ENCODE measurements at regions not wholly inside any gene's neighbourhood (a gene's known extent, or its start where the extent isn't known, plus 50 kb on each side); places are given as distances from the start of the nearest gene placed in this dataset.
A peak's percentile ranks its signal among the peaks of the same experiment; 100 is the strongest.

DNA sequence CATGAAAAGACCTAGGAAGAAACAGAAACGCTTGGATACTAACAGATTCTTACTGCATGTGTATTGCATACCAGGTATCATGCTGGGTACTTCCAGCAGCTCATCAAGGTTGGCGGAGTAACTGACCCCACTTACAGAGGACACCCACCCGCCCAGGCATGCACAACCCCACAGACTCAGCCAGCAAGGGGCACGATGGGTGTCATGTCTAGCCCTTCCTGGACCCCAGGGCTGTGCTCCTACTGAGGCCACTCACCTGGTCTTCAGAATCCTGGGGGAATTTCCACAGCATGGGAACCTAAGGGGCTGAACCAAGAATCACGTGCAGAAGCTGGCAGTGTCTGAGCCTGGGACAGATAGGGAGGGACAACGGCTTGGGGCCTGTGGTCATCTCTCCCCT, 134.1 kb upstream of the ZNF32 start:
- FAIRE-seq (no peak), DNase-seq (ENCODE audit: insufficient read length, low spot score) (no peak)

DNA sequence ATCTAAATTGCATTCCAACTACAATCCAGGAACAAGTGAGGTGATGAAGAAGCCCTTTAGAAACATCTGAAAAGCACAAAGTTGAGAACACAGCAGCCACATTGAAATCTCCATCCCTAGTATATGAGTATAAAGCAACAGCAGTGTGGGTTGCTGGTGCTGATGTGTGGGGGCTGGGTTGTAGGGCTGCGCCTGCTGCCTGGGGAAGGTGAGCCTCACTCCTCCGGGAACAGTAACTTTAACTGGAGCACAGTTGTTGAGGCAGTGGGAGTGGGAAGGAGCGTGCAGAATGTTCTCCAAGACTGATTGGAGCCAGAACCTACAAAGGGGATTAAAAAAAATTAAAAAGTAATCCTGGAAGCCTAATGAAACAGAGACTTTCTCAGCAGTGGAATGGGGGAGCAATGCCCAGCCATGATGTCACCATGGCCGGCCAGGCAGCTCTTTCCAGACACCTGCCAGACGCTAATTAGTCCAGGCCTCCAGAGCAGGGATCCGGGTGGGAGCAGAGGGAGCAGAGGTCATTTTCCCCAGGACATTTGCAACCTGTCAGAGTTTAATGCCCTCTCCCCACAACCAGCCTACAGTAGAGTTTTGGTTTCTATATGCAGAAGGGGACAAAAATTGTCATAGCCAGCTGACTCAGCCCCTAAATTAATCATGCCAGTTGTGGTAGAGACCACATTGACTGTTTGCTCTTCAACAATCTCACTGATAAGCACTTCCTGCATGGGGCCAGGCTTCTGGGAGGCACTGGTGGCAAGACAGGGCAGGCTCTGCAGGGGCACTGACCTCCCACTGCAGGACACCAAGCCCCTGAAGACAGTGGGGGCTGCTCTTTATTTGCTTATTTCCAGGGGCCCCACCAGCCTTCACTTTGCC, 133.0 kb upstream of the ZNF32 start:
- FAIRE-seq = peak; percentile 13
- peak; percentile 44 for DNase-seq (ENCODE audit: insufficient read length, low spot score)

DNA sequence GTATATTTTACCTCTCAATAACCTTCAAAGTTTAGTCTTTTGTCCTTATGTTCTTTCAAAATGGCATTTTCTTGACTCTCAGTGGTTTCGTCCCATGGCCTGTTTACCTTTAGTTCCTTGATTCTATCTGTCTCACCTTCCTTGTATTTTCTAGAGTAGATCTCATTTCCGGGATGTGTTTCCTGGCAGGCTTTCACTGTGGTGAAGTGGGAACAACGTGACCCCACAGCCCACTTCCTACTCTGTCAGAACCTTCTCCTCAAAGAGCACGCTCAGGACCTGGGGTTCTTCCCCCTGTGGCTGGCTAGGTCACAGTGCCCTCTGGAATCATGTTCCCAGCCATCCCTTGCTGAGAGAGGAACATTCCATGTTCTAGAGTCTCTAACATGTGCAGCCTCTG, 129.9 kb upstream of the ZNF32 start:
- DNase-seq (ENCODE audit: insufficient read length, low spot score) (no peak), FAIRE-seq (no peak)

DNA sequence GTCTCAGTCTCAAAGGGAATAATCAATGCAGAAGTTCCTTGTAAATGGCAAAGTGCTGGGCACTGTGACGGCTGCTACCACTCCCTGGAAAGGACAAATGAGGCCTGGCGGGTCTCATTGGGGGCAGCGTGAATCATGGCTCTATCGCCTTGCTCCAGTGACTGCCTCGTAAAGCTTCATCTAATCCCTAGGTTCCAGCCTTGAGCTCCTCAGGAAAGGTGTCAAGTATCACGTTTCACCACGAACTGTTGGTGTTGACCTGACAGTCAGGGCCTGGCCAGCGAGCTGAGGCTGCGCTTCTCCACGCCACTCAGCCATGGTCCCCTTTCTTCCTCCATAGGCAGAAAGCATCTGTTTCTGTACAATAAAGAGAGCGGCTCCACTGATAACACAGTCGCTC, 126.7 kb upstream of the ZNF32 start:
- FAIRE-seq (no peak), DNase-seq (ENCODE audit: insufficient read length, low spot score) (no peak)

DNA sequence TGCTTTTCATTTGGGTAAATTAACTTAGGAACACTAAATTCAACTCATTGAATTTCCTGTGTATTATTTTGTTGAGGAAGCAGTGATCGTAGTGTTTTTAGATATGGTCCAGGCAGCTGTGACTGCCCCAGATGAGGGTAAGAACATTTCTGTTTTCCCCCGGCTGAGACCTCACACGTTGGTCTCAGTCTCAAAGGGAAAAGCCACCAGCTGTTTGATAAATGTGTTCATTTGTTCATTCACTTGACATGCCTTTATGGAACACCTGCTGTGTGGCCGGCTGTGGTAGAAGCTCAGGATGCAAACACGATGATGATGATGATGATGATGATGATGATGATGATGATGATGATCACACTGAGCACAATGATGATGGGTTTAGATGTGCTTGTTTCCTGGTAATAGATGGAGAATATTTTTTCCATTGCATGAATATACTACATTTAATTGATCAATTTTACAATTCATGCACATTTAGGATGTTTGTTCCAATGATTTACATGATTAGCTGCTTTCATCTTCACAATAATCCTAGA, 125.6 kb upstream of the ZNF32 start:
- DNase-seq (ENCODE audit: insufficient read length, low spot score) (no peak), FAIRE-seq (no peak)

DNA sequence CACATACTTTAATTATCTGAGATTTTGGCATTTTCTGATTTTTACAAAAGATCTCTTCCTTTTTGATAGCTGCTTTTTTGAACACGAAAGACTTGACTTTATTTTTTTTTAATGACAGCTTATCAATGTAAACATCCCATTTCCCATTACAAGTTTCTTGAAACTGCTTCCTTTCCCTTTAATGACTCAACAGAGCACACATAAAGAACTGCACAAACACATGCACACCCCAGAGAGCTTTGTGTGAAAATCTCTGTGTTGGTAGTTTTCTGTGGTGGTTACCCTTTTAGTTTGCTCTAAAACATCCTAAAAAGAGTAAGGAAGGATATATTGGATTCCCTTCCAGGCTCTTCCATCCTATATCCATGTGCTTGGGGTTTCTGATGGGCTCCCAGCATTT, 125.1 kb upstream of the ZNF32 start:
- no peak for FAIRE-seq
- DNase-seq (ENCODE audit: insufficient read length, low spot score) = no peak

DNA sequence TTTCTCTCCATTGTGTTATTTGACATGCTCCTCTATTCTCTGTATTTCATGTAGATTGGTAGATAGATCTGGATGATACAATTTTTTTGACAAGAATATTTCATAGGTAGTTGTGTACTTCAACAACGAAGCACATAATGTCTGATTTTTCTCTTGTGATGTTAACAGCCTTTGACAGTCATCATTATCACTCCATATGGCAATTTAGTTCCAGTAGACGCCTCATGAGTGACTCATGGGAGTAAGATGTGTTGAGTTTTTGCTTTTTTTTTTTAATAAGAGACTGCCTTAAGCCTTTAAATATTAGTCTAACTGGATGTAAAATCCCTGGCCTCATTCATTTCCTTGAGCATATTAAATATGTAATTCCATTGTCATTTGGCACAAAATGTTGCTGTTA, 123.5 kb upstream of the ZNF32 start:
- FAIRE-seq (no peak), DNase-seq (ENCODE audit: insufficient read length, low spot score) (no peak)

DNA sequence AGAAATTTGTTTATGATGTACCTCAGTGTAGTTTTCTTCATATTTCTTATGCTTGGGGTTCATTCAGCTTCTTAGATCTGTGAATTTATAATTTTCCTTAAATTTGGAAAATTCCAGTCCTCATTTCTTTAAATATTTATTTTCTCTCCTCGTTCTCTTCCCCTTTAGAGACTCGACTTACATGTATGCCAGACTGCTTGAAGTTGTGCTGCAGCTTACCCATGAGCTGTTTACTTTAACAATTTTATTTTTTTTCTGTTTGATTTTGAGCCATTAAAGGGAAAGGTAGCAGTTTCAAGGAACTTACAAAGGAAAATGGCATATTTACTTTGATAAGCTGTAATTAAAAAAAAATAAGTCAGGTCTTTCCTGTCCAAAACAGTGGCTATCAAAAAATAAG, 123.0 kb upstream of the ZNF32 start:
- DNase-seq (ENCODE audit: insufficient read length, low spot score) (no peak), FAIRE-seq (no peak)

DNA sequence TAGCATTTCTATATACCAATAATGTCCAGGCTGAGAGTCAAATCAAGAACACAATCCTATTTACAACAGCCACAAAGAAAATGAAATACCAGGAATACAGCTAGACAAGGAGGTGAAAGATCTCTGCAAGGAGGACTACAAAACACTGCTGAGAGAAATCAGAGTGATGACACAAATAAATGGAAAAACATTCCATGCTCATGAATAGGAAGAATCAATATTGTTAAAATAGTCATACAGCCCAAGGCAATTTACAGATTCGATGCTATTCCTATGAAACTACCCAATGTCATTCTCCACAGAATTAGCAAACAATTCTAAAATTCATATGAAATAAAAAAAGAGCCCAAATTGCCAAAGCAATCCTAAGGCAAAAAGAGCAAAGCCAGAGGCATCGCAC, 116.8 kb upstream of the ZNF32 start:
- FAIRE-seq (no peak), DNase-seq (ENCODE audit: insufficient read length, low spot score) (no peak)

DNA sequence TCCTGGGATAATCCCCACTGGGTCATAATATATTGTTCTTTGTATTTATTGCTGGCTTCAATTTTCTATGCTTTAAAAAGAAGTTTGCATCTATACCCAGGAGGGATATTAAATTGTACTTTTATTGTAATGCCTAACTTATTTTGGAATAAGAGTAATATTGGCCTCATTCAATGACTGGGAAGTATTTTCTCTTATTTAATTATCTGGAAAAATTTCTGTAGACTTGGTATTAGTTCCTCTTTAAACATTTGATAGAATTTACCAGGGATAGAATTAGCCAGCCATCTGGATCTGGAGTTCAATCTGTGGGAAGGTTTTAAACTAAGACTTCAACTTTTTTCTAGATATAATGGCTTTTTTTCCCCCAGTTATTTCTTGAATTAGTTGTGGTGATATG, 115.2 kb upstream of the ZNF32 start:
- no peak for FAIRE-seq
- no peak for DNase-seq (ENCODE audit: insufficient read length, low spot score)

DNA sequence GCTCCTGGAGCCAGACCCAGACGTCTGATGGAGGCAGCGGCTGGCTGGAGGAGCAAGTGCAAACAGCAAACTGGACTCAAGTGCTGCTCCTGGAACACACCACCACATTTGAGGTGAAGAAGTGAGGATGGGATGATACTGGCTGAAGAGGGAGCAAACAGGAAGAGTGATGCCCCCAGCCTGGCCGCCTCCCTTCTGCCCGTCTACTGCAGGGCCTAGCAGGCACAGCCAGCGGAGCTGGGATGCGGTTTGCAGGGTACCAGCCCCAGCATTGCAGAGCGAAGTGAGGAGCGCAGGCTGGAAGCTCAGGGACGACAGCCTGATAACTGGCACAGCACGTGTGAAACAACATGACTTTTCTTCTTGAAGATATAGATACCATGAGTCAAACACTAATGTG, 111.8 kb upstream of the ZNF32 start:
- FAIRE-seq (no peak), DNase-seq (ENCODE audit: insufficient read length, low spot score) (no peak)

DNA sequence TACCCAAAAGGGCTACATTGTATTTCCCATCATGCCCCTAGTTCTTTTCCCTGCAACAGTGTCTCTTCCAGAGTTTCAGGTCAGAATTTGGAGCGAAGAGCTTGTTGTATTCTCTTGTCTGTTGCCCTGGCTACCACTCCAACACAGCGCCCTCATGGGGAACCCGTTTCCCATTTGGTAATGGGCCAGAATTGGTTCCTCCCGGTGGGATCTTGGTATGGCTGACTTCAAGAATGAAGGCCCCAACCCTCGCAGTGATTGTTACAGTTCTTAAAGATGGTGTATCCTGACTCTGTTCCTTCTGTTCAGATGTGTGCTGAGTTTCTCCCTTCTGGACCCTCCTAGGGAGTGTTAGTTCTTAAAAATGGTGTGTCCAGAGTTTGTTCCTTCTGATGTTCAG, 110.5 kb upstream of the ZNF32 start:
- FAIRE-seq (no peak), DNase-seq (ENCODE audit: insufficient read length, low spot score) (no peak)

DNA sequence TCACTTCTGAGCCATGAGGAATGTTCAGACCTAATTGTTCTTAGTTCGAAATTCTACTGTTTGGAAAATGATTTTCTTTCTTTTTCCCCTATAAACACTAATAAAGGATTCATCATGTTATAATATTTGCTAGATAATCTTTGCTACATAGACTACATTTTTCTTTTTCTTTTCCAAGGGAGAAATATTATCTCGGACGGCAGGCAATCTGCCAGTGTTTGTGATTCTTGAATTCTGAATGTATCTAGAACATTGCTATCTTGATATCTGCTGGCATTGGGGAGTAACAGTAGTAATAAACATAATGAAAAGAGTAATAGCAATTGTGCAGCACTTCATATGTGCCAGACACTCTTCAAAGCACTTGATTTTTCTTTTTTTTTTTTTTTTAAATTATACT, 107.7 kb upstream of the ZNF32 start:
- DNase-seq (ENCODE audit: insufficient read length, low spot score) (no peak), FAIRE-seq (no peak)

DNA sequence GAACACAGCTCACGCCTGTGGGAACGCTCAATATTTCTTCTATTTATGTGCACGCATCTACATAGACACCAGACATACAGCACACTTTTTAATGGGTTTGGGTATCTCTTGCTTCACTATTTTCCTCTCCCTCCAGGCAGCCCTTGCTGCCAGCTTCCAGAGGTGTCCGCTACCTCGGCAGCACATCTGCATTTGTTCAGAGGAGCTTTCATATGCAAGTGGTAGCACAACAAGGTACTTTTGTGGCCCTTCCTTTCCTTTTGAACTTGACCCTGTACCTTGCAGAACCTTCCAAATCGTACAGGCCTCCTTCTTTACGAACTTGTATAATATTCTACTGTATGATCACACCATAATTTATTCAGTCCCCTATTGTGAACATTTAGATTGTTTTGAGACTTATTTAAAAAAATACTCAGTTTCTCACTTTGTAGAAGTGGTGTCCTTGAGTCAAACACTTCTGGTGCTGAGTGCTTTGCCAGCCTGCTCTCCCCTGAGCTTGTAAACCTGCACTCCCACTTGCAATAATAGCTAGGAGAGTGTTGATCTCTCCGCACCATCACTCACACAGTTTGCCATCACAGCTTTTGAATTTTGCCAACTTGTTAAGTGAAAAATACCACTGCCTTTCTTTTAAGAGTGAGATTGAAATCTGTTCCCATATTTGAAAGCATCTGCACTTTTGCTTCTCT, 106.0 kb upstream of the ZNF32 start:
- no peak for FAIRE-seq
- DNase-seq (ENCODE audit: insufficient read length, low spot score) = no peak

DNA sequence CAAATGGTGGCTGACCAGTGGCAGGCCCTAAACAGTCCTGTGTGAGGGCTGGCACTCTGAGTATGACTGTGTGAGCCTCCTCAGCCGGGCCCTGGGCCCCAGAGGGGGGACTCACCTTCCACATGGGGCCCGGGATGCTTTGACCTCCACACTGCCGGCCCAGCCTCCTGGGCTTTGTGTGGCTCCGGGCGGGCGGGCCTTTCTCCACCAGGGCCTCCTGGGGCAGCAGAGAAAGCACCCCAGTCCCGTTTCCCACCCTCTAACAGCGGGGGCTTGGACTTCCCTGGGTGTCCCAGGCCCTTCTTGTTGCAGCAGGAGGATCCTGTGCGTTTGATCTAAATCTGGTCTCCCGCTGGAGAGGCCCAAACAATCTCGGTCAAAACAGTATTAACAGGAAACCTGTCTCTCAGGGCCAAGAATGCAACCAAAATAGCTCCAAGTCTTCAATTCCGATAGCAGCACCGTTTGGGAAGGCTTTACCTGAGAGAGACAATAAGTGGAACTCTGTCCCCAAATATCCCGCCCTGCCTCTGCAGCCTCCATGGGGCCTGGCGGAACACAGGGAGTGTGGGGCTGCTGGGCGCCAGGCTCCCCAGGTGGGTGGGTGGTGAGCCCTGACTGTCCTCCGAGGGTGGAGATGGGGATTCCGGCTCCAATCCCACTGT, 104.8 kb upstream of the ZNF32 start:
- no peak for DNase-seq (ENCODE audit: insufficient read length, low spot score)
- FAIRE-seq = no peak

DNA sequence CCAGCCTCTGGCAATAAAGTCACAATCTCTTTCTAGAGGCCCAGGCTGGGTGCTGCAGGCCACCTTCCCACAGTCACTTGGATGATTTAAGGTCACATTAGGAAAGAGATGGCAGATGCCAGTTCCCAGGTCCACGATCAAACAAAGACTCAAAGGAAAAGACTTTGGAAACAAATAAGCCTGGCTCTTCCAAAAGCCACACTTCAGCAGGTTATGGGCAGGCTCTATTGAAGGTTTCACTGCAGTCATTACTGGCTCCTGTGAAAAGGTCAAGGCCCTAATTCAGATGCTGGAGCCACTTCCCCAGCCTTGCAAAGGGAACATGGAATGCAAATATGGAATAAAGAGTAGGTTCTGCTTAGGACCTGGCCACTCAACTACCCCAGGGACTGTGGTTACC, 104.0 kb upstream of the ZNF32 start:
- no peak for DNase-seq (ENCODE audit: insufficient read length, low spot score)

DNA sequence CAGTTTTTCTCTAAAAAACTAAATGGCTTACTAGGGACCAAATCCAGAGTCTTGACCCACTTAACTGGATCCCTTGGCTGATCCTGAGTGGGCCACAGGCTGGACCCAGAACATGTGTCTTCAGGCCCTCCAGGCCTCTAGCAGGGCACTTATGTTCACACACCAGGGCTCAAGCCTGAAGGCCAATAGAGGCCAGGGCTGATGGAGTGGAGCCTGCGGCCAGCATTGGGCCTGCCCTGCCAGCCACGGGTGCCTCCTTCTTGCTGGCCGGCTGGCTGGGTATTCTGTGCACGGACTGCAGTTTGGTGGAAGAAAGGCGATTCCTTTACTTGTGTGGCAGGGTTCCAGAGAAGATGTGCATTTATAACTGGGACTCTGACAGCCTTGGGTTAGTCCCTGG, 103.0 kb upstream of the ZNF32 start:
- DNase-seq (ENCODE audit: insufficient read length, low spot score) (no peak), FAIRE-seq (no peak)

More for the DNA sequence above, 104.0 kb upstream of the ZNF32 start:
- FAIRE-seq = no peak

DNA sequence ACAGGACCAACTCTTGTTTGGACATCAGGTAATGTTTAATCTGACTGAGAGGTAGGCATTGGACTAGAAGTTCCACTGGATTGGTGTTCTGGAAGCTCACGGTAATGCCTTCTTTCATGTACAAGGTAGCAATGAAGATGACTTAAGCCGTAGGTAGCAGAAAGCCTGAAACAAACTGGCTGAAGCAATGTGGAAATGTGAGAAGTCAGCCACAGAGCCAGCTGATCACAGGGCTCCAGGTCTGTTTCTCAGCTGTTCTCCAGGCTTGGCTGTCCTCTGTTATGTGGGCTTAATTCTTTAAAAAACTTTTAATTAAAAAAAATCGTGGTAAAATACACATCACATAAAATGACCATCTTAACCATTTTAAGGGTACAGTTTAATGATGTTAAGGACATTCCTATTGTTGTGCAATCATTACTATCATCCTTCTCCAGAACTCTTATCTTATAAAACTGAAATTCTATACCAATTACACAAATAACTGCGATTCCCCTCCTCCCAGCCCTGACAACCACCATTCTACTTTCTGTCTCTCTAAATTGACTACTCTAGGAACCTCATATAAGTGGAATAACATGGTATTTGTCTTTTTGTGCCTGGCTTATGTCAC, 101.4 kb upstream of the ZNF32 start:
- FAIRE-seq (no peak), DNase-seq (ENCODE audit: insufficient read length, low spot score) (no peak)

DNA sequence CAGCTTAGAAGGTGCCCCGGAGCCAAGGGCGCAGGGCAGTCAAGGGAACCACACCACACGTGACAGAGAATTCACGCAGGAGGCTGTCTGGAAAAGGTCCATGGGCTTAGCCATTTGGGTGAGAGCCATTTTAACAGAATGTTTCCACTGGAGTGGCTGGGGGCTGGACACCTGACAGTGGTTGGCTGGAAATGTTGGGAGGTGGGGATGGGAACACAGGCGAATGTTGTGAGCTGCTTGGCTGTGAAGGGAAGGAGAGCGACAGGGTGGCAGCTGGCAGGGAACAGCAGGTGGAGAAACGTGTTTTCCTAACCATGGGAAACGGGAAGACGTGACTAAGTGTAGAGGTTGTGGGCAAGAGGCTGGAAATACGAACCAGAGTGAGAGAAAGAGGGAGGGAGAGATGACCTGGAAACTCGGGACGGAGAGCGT, 100.5 kb upstream of the ZNF32 start:
- no peak for FAIRE-seq
- DNase-seq (ENCODE audit: insufficient read length, low spot score) = no peak

DNA sequence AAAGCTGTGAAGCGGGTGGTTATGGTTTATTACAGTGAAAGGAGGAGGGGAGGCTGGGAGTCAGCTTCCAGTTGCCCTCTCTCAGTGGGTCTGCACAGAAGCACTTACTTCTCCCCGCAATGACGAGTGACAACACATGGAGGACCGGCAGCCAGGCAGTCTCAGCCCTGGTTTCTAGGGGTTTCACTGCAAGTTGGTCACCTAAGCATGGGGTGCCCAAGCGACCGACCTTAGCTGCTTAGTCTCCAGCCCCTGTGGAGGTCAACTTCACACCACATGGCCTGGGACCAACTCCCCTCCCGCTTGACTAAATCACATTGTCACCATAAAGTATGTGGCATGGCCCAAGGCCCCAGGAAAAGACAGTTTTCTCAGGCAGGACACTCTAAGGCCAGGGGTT, 99.9 kb upstream of the ZNF32 start:
- no peak for FAIRE-seq
- no peak for DNase-seq (ENCODE audit: insufficient read length, low spot score)

DNA sequence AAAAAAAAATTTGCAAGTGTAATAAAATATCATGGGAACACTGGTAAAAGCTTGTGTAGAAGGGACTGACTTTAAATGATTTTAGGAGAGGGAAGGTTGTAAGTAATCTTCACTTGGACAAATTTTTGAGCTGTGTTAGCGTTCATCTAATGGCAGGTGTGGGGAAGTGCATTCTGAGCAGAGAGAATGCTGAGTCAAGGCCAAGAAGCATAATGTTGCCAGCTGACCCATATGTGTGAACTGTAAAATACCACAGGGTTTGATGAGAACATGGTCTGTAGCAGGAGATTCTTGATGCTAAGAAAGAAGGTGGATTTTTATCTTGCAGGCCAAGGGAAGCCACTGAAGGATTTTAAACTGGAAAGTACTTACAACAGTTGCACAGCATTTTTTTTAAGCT, 98.2 kb upstream of the ZNF32 start:
- no peak for FAIRE-seq
- DNase-seq (ENCODE audit: insufficient read length, low spot score) = no peak
